ENCODE measurements at regions not wholly inside any gene's neighbourhood (a gene's known extent, or its start where the extent isn't known, plus 50 kb on each side); places are given as distances from the start of the nearest gene placed in this dataset.

DNA sequence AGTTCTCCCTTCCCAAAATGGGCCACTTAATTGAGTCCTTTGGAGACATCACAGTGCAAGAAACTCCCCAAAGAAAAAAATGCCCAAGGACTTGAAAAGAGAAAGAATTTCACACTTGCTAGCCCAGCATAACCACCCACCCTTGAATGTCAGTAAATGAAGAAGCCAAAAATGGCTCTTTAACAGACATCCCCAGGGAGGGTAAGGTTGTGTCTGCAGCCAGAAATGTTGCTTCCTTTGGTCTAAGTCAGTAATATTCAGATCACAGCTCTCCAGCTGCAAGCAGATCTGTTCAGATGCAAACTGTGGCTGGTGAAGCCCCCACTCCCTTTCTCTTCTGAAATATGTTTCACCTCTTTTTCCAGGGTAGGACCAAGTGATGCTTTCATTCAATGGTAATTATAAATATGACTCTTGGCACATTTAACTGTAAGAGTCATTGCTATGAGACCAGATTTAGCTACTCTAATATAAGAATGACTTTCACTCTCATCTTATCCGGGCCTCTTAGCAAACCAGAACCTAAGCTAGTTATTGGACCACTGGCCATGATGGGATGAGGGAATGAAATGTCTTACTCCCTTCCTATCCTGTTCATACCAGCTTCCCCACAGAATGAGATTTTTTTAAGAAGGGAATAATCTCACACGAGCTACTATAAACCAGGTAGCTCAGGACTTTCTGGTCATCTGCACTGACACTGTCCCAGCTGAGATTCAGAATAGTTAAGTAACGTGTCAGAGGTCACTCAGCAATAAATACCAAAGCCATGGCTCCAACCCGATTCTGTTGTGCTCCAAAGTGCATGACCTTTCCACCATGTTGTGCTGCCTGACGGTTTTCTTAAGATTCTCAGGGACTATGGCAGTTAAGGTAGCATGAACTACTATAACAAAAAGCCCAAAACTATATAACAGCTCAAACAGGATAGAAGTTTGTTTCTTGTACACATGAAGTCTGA, 234.1 kb downstream of the FOXO1 start:
- no peak for DNase-seq
- no peak for TF ChIP-seq GATA1 (IDR thresholded peaks at IDR 0.05; ENCODE audit: low read depth, low read length)
- no peak for TF ChIP-seq POLR2A (IDR thresholded peaks at IDR 0.05; ENCODE audit: low read length)

DNA sequence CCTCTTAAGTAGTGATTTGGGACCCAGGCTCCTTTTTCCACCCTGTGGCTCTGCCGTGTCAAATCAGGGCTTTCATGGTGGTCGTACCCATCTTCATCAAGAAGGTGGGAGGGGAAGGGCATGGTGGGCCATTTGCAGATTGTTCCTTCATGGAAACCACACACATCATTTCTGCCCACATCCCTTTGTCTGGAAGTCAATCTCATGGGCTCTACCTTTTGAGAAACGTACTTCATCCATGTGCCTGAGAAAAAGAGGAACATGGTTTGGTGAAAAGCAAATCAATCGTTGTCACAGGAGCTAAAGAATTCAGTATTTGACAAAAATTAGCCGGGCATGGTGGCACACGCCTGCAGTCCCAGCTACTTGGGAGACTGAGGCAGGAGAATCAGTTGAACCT, 233.4 kb downstream of the FOXO1 start:
- no peak for TF ChIP-seq GATA1 (IDR thresholded peaks at IDR 0.05; ENCODE audit: low read depth, low read length)
- no peak for TF ChIP-seq POLR2A (IDR thresholded peaks at IDR 0.05; ENCODE audit: low read length)
- DNase-seq = no peak

DNA sequence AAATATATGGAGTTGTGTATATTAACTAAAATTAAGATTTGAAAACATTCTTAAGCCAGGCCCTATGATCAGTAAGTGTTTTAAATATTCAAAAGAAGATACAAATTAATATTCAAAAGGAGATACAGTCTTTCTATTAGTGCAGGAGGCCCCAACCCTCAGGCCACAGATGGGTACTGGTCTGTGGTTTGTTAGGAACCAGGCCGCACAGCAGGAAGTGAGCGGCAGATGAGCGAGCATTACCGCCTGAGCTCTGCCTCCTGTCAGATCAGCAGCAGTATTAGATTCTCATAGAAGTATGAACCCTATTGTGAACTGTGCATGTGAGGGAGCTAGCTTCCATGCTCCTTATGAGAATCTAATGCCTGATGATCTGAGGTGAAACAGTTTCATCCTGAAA, 232.9 kb downstream of the FOXO1 start:
- no peak for DNase-seq
- TF ChIP-seq POLR2A (IDR thresholded peaks at IDR 0.05; ENCODE audit: low read length) = no peak
- TF ChIP-seq GATA1 (IDR thresholded peaks at IDR 0.05; ENCODE audit: low read depth, low read length) = no peak

DNA sequence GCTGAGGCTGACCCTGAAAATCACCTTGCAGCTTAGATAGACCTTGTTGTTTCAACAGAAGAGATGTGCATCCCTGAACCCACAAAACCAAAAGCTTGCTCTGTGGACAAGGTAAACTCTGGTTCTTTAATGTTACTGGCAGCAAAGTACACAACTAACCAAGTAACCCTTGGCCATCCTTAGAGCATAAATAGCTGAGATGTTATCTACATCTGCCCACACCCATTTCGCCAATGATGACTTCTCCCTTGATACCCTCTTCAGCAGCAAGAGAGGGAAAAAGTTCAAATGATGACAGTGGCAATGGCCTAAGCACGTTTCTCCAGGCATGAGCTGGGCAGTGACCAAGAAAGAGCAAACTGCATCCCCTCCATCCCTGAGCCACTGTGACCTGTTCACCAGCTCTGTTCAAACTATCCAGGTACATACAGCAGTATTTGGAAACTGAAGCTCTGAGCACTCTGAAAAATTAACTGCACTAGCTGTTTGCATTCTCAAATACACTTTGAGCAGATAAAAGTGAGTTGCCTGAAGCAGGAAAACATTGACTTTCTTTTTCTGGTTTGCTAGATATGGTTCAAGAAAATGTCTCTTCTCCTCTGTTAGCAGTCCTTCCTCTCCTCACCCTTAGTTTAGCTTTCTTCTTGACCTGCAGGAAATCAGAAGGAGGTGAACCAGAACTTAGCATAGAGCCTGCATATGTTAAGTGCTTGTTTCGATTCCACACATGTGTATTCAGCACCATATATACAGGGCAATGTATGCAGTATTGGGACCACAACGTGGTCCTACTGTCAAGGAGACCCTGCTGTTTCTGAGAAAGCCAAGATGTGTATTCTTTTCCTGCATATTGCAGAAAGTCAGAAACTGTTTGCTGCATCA, 231.7 kb downstream of the FOXO1 start:
- TF ChIP-seq GATA1 (IDR thresholded peaks at IDR 0.05; ENCODE audit: low read depth, low read length) (no peak), POLR2A (IDR thresholded peaks at IDR 0.05; ENCODE audit: low read length) (no peak)

DNA sequence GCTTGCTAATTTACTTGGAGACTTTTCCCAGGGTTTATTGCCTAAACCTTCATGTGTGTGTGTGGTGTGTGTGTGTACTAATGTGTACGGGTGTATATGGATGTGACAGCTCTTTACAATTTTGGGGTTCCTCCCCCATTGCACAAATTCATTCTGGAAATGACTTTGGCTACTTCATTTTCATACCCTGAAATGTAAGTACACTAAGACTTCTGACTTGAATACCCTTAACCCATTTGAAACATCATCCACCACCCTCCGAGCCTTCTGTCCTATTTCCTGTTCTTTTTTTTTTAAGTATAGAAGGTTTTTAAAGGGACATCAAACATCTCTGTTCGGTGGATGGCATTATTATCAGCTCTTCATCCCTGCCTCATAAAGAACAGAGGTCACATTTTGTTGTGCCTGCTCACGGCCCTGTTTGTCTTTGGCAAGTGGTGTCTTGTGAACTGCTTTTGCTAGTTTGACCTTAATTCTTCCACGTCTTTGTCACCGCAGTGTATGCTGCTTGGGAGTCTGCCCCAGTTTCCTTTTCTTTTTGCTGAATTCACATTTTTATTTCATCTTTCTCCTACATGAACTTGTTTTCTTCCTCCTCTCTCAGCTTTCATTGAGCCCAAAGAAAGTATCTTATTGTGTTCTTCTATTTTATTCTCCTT, 228.3 kb downstream of the FOXO1 start:
- TF ChIP-seq POLR2A (IDR thresholded peaks at IDR 0.05; ENCODE audit: low read length) (no peak), GATA1 (IDR thresholded peaks at IDR 0.05; ENCODE audit: low read depth, low read length) (no peak)
- DNase-seq = no peak

More for the DNA sequence above, 231.7 kb downstream of the FOXO1 start:
- DNase-seq = no peak

DNA sequence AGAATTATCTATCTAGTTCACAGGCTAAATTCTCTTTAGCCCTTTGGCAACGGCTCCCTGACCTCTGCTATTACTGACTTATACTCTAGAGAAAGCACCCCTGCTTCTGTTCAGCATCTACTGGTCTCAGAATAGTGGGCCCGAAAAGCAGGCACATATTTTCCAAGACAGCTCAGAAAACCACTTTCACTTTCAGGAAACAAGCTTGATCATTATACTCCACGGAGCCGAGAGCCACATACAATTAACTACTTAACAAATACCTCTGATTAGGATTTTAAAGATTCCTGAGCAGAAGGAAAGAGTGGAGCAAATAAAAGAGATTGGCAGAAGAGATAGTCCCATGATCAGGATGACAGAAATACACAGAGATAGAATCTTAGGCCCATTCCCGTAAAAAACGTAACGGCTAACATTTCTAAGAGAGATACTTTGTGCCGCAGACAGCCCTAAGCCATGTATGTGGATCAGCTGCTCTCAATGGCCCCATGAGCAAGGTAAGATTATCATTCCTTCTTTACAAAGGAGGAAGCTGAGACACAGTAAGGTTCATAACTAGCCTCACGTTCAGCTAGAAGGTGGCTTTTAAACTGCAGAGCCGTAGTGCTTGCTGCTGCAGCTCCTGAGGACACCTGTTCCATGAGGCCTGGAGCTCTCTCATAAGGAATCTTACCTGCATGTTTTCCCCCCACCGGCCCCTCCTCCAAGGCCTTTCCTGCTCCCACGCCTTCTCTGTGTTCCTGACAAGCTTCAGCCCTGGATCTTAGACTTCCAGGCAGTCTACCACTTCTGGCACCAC, 227.2 kb downstream of the FOXO1 start:
- TF ChIP-seq POLR2A (IDR thresholded peaks at IDR 0.05; ENCODE audit: low read length) = no peak
- no peak for TF ChIP-seq GATA1 (IDR thresholded peaks at IDR 0.05; ENCODE audit: low read depth, low read length)
- no peak for DNase-seq

DNA sequence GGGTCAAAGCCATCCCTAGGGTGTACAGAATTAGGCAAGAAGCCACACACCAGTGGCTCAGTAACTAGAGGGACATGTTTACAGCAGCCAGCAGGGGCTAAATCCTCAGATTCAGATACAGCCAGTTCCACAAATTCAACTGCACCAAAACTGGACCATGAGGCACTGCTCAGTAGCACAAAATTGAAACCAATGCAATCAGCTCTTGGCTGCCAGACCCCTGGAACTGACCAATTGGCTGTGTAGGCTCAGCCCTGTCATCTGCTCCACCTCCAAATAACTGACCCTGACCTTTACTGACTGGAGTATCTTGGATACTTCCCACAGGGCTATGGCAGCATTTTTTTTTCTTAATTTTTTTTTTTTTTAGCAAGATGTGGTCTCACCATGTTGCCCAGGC, 226.5 kb downstream of the FOXO1 start:
- DNase-seq = no peak
- TF ChIP-seq POLR2A (IDR thresholded peaks at IDR 0.05; ENCODE audit: low read length) (no peak), GATA1 (IDR thresholded peaks at IDR 0.05; ENCODE audit: low read depth, low read length) (no peak)

DNA sequence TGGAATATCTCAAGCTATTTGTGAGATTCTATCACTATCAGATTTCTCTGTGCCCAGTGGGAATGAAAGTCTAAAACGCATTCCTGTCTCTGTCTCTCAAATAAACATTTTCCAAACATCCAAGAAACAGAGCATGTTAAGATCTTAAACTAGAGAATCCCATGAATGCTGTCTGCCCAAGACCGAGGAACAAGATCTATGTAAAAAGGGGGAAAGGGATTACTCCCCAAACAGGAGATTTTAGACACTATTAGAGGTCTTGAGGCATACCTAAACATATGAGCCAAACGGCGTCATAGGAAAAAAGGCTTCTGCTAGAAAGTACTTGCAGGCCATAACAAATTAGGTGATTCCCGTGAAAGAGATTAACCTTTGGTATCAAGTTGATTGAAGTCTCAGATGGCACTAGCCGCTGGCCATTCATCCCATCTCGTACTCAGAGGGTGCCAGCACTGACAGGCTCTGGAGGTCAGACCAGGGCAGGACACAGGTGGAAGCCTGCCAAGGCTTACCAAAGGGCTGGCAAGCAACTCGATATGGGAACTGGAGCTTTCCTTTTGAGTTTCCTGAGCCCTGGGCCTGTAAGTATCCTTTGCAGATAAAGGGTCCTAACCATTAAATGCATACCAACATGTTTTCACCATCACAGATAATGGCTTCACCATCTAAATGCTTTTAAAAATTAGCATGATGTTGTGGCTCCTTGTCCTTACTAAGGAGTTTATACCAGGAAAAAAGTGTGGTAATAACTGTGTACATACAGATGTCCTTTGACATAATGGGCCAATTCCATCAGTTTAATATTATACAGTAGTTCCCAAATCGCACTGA, 225.2 kb downstream of the FOXO1 start:
- no peak for DNase-seq

DNA sequence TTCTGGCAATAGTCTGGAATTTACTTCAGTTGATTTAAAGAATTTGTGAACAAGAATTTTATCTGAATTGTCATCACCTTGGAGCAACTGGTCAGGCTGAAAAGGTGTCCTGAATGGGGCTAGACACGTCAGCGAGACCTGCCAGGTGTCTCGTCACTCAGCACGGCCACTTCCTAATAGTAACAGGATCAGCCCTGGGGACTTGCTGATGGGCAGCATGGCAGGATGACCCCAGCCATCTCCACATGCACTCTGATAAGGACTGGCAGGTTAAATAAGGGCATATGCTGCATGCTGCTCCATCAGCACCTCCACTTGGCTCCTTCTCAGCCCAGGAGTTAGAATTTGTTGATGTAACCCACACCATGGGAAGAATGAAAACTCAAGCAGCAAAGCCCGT, 224.2 kb downstream of the FOXO1 start:
- TF ChIP-seq GATA1 (IDR thresholded peaks at IDR 0.05; ENCODE audit: low read depth, low read length) (no peak), POLR2A (IDR thresholded peaks at IDR 0.05; ENCODE audit: low read length) (no peak)
- DNase-seq = no peak

More for the DNA sequence above, 225.2 kb downstream of the FOXO1 start:
- TF ChIP-seq GATA1 (IDR thresholded peaks at IDR 0.05; ENCODE audit: low read depth, low read length) = no peak
- no peak for TF ChIP-seq POLR2A (IDR thresholded peaks at IDR 0.05; ENCODE audit: low read length)

DNA sequence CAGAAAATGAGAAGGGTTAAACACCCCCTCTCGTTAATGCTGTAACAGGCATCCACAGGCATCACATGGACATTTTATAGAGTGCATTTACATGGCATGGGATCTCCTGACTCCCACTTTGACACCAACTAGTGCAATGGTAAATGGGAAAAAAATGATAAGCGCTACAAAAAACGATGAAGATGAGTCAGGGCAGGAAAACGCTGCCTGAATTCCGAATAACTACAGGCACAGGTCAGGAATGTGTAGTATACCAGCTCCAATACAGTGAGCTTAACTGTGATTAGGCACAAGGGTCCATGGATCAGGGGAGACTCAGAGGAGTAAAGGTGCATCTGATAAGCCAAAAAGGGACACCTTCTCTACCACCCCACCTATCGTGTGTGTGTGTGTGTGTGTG, 223.6 kb downstream of the FOXO1 start:
- DNase-seq = no peak
- TF ChIP-seq POLR2A (IDR thresholded peaks at IDR 0.05; ENCODE audit: low read length) = no peak
- TF ChIP-seq GATA1 (IDR thresholded peaks at IDR 0.05; ENCODE audit: low read depth, low read length) = no peak

DNA sequence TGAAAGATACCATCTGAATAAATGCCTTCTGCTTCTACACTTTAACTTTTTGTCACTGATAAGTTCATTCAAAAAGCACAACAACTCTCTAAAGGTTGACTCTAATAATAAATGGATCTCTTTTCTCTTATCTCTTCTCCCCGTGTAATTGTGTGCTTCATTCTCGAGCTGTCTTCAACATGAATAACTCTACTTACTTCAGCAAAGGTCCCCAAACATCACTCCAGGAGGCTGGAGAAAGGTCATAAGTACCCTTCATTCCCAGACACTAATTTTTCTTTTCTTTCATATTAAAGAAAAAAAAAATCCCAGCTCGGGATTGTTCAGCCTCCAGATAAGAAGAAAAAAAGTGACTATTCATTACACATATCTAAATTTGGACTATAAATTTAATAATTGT, 222.2 kb downstream of the FOXO1 start:
- TF ChIP-seq POLR2A (IDR thresholded peaks at IDR 0.05; ENCODE audit: low read length) = no peak
- TF ChIP-seq GATA1 (IDR thresholded peaks at IDR 0.05; ENCODE audit: low read depth, low read length) = no peak
- DNase-seq = no peak

DNA sequence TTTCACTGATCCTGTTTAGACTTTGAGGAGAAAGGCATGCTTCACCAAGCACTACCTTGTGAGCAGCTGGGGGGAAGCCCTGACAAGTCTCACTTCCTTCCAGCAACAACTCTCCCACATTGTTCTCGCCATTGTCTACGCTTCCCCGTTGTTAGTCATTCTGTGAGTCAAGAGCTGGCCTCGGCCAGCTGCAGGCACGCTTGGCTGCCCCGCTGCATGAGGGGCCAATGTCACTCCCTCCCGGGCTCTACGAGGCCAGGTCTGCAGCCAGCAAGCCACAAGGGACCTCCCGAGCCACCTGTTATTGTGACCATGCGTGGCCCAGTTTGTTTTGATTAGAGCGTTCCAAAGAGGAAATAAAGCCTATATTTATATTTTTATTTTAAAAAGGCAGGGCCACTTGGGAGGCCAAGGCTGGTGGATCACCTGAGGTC, 220.9 kb downstream of the FOXO1 start:
- TF ChIP-seq POLR2A (IDR thresholded peaks at IDR 0.05; ENCODE audit: low read length) = no peak
- no peak for TF ChIP-seq GATA1 (IDR thresholded peaks at IDR 0.05; ENCODE audit: low read depth, low read length)
- DNase-seq = no peak

Data from erythroblast (primary cell).